Lower leg skin (tissue), 3 donors: ENCODE measurements at regions not wholly inside any gene's neighbourhood (a gene's known extent, or its start where the extent isn't known, plus 50 kb on each side); places are given as distances from the start of the nearest gene placed in this dataset.

ENCODE experiments used
- POLR2A ChIP-seq, 2 donors: fragments of 450-650 bp; IDR thresholded peaks; one replicate each; pipeline ENCODE4 v1.6.1; 2016 to 2017; ENCODE audit warnings: antibody characterized with exemption in 2 of 2, mild to moderate bottlenecking in 1 of 2, moderate library complexity in 1 of 2
- TF ChIP-seq, protein P1 (sequence below), 3 donors: fragments of 450-650 bp; IDR thresholded peaks; one replicate each; pipeline ENCODE4 v1.5.1; 2016; ENCODE audit warnings: antibody characterized with exemption in 3 of 3, mild to moderate bottlenecking in 3 of 3, moderate library complexity in 2 of 3

DNA sequence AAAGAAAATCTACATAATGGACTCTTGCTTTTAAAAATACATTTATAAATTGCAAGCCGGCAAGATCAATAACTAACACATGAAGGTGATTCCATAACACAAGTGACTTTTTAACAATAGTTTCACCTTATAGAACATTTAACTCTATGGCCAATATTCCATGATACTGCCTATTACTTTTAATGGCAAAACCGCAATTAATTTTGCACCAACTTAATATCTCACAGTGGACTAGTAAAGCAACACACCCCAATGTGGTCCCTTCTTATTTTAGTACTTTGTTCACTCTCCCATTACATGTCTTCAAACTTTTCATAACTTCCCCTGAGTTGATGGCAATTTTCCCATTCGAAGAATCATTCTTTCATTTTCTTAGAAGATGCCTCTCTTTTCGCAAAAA is 351.6 kb upstream of the F9 start:
- TF ChIP-seq, protein P1, sequence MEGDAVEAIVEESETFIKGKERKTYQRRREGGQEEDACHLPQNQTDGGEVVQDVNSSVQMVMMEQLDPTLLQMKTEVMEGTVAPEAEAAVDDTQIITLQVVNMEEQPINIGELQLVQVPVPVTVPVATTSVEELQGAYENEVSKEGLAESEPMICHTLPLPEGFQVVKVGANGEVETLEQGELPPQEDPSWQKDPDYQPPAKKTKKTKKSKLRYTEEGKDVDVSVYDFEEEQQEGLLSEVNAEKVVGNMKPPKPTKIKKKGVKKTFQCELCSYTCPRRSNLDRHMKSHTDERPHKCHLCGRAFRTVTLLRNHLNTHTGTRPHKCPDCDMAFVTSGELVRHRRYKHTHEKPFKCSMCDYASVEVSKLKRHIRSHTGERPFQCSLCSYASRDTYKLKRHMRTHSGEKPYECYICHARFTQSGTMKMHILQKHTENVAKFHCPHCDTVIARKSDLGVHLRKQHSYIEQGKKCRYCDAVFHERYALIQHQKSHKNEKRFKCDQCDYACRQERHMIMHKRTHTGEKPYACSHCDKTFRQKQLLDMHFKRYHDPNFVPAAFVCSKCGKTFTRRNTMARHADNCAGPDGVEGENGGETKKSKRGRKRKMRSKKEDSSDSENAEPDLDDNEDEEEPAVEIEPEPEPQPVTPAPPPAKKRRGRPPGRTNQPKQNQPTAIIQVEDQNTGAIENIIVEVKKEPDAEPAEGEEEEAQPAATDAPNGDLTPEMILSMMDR (IDR thresholded peaks at IDR 0.05) = no peak
- TF ChIP-seq POLR2A (IDR thresholded peaks at IDR 0.05) = no peak
